Kidney epithelial cell (primary cell): ENCODE measurements at regions not wholly inside any gene's neighbourhood (a gene's known extent, or its start where the extent isn't known, plus 50 kb on each side); places are given as distances from the start of the nearest gene placed in this dataset.

ENCODE experiments used
- DNase-seq: peaks from one replicate; pipeline ENCODE4 v3.0.0-alpha.2; 2010; ENCODE audit warnings: low read depth
- H3K27me3 ChIP-seq: 2 replicates; pipeline ENCODE4 v1.6.0; 2011; ENCODE audit warnings: low read length; ENCODE audit not compliant: control insufficient read depth, insufficient read depth
- H3K36me3 ChIP-seq: 2 replicates; pipeline ENCODE4 v1.5.1; 2011; ENCODE audit warnings: low read length; ENCODE audit not compliant: control insufficient read depth, insufficient read depth
- H3K4me3 ChIP-seq: 2 replicates; pipeline ENCODE4 v1.5.1; 2011; ENCODE audit warnings: low read depth, mild to moderate bottlenecking, control low read depth, low read length
- CTCF ChIP-seq: IDR thresholded peaks from 2 replicates; pipeline ENCODE4 v1.5.1; 2011; ENCODE audit warnings: mild to moderate bottlenecking, moderate library complexity, low read length, control low read depth, inconsistent platforms; ENCODE audit not compliant: insufficient read depth, poor library complexity, severe bottlenecking

- Histone ChIP-seq H3K36me3 (no peaks in the 10 kb centered on the region), H3K4me3 (no peak overlapping the region), H3K27me3 (no peaks in the 10 kb centered on the region)
- DNase-seq: no peak
- TF ChIP-seq CTCF: no peak
These were observed 568.1 kb upstream of the CRIM1 start for GRCh38 chr2:35787302-35788031.

GRCh38 chr2:35785564-35785963 is 570.0 kb upstream of the CRIM1 start:
- no peak for TF ChIP-seq CTCF
- H3K36me3 ChIP-seq: no peaks in the 10 kb centered on the region
- no peak for DNase-seq
- H3K27me3 ChIP-seq: no peaks in the 10 kb centered on the region
- no peak overlapping the region for H3K4me3 ChIP-seq

- H3K4me3 ChIP-seq: no peak overlapping the region
- no peak for TF ChIP-seq CTCF
- H3K27me3 ChIP-seq: no peaks in the 10 kb centered on the region
- no peak for DNase-seq
- H3K36me3 ChIP-seq: no peaks in the 10 kb centered on the region
These were observed 570.8 kb upstream of the CRIM1 start for GRCh38 chr2:35784777-35785176.

- Histone ChIP-seq H3K4me3 (no peak overlapping the region), H3K27me3 (no peaks in the 10 kb centered on the region), H3K36me3 (no peaks in the 10 kb centered on the region)
- DNase-seq: no peak
- TF ChIP-seq CTCF: no peak
These were observed 571.9 kb upstream of the CRIM1 start for GRCh38 chr2:35783723-35784122.

GRCh38 chr2:35741556-35741955 is 614.0 kb upstream of the CRIM1 start:
- H3K36me3 ChIP-seq: no peaks in the 10 kb centered on the region
- H3K27me3 ChIP-seq: no peaks in the 10 kb centered on the region
- no peak overlapping the region for H3K4me3 ChIP-seq
- no peak for DNase-seq
- no peak for TF ChIP-seq CTCF

GRCh38 chr2:35731674-35732073 is 623.9 kb upstream of the CRIM1 start:
- no peak for DNase-seq
- TF ChIP-seq CTCF: no peak

More at GRCh38 chr2:35731674-35732073, 623.9 kb upstream of the CRIM1 start:
- no peaks in the 10 kb centered on the region for H3K27me3 ChIP-seq
- H3K36me3 ChIP-seq: no peaks in the 10 kb centered on the region
- no peak overlapping the region for H3K4me3 ChIP-seq
